ENCODE measurements at regions not wholly inside any gene's neighbourhood (a gene's known extent, or its start where the extent isn't known, plus 50 kb on each side); places are given as distances from the start of the nearest gene placed in this dataset.

DNA sequence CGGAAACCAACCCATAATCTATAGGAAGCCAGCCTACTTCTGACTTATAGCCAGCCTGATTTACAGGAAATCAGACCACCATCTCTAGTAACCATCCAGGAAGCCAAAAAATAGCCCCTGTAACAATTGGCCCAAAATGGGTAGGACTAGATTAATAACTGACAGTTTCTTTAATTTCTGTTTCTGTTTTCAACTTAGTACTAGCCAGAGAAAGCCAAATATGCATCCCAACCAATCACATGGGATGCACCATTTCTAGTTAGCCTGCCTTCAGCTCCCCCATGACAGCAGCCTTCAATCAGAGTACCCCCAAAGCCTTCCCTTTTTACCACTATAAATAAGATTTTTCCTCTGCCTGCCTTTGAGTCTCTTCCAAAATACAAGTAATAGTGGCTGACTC lies 239.1 kb upstream of the GADL1 start:
- TF ChIP-seq, protein P1, sequence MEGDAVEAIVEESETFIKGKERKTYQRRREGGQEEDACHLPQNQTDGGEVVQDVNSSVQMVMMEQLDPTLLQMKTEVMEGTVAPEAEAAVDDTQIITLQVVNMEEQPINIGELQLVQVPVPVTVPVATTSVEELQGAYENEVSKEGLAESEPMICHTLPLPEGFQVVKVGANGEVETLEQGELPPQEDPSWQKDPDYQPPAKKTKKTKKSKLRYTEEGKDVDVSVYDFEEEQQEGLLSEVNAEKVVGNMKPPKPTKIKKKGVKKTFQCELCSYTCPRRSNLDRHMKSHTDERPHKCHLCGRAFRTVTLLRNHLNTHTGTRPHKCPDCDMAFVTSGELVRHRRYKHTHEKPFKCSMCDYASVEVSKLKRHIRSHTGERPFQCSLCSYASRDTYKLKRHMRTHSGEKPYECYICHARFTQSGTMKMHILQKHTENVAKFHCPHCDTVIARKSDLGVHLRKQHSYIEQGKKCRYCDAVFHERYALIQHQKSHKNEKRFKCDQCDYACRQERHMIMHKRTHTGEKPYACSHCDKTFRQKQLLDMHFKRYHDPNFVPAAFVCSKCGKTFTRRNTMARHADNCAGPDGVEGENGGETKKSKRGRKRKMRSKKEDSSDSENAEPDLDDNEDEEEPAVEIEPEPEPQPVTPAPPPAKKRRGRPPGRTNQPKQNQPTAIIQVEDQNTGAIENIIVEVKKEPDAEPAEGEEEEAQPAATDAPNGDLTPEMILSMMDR (IDR thresholded peaks at IDR 0.05) = no peak
- TF ChIP-seq EP300 (IDR thresholded peaks at IDR 0.05) = no peak
